ENCODE measurements at regions not wholly inside any gene's neighbourhood (a gene's known extent, or its start where the extent isn't known, plus 50 kb on each side); places are given as distances from the start of the nearest gene placed in this dataset.

DNA sequence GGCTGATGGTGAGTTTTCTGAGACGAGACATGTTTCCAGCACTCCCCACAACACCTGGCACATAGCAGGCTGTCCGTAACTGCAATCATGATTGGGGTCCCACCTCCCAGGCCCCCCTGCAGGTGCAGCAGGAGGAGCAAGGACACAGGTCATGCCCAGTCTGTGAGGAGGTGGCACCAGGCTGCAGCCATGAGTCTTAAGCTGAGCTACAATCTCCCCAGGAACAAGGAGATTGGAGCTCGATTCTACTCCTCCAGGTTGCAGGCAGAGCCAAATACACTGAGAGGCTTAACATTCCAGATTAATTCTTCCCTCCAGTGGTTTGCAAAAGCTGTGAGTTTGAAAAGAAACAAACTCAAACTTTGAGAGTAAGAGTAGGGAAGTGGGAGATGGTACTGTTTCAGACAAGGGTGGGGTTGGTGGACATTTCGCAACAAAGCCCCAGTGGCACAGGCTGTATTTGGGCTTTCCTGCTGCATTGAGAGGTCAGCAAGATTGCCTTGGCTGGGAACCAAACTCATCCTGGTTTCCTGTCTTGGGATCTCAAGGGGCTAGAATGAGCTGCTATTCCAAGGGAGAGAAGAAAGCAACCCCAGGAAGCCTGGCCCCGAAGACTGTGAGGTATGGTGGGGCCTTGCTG lies 64.8 kb upstream of the GALNT2 start:
- peaks cover 24% of the 10 kb centered on the region; the same call in 1 of the 2 replicates for H3K27me3 ChIP-seq (ENCODE audit: low read length)
- BruUV-seq (replicated peaks), result no TSS peak
- intact Hi-C loops (cut with micrococcal nuclease), result no loop called here
- no peaks in the 10 kb centered on the region for H3F3A ChIP-seq (ENCODE audit: low read length, unreplicated experiment)
- no peak overlapping the region for H3K4me2 ChIP-seq (ENCODE audit: low read length)
- no peak overlapping the region for H3K4me3 ChIP-seq (ENCODE audit: low read length)
- ChIA-PET CTCF (no interaction called here), POLR2A (ENCODE audit: unreplicated experiment) (interaction anchor here (0.6 kb wide), 1 partner anchor 101 kb away, joined by 3 read pairs; no protein-coding TSS in a partner anchor)
- no peaks in the 10 kb centered on the region for H3K36me3 ChIP-seq (ENCODE audit: low read depth, low read length)
- no peak overlapping the region for H3K9ac ChIP-seq (ENCODE audit: low read length)
- no peaks in the 10 kb centered on the region for H3K9me2 ChIP-seq (replicated peaks; ENCODE audit: low read length)
- H3K27ac ChIP-seq (ENCODE audit: low read length), result no peak overlapping the region
- H4K20me1 ChIP-seq (ENCODE audit: low read length), result no peaks in the 10 kb centered on the region
- H3K4me1 ChIP-seq (ENCODE audit: insufficient read depth, low read length), result no peaks in the 10 kb centered on the region
- H3K79me2 ChIP-seq (ENCODE audit: low read length), result no peaks in the 10 kb centered on the region
- TF ChIP-seq, protein P1, sequence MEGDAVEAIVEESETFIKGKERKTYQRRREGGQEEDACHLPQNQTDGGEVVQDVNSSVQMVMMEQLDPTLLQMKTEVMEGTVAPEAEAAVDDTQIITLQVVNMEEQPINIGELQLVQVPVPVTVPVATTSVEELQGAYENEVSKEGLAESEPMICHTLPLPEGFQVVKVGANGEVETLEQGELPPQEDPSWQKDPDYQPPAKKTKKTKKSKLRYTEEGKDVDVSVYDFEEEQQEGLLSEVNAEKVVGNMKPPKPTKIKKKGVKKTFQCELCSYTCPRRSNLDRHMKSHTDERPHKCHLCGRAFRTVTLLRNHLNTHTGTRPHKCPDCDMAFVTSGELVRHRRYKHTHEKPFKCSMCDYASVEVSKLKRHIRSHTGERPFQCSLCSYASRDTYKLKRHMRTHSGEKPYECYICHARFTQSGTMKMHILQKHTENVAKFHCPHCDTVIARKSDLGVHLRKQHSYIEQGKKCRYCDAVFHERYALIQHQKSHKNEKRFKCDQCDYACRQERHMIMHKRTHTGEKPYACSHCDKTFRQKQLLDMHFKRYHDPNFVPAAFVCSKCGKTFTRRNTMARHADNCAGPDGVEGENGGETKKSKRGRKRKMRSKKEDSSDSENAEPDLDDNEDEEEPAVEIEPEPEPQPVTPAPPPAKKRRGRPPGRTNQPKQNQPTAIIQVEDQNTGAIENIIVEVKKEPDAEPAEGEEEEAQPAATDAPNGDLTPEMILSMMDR (conservative IDR thresholded peaks at IDR 0.05; ENCODE audit: low read depth, low read length), result no peak
- no peak for TF ChIP-seq EZH2 (IDR thresholded peaks at IDR 0.05; ENCODE audit: low read length, unreplicated experiment)
- no peak for TF ChIP-seq EZH2phosphoT487 (IDR thresholded peaks at IDR 0.05; ENCODE audit: borderline replicate concordance, low read length)
- ATAC-seq (no peak), DNase-seq (no peak)
- H2AFZ ChIP-seq (ENCODE audit: low read length), result no peak overlapping the region
- no peaks in the 10 kb centered on the region for H3K9me3 ChIP-seq (ENCODE audit: low read length)

DNA sequence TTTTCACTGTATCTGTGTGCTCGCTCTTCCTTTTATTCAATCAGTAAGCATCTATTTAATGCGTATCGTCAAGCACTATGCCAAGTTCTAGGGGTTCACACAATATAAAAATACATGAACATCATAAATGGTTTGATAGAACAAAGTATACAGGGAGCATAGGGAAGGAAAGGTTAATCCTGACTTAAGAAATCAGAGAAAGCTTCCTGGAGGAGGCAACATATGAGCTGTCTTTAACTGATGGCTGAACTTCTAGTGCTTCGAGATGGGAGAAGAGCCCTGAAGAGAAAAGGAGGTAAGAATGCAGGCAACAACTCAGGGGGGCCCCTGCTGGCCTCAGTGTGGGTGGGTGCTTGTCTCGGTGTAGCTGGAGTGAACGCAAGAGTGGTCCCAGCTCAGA lies 63.6 kb upstream of the GALNT2 start:
- H3K9ac ChIP-seq (ENCODE audit: low read length), result no peak overlapping the region
- no peak overlapping the region for H3K4me2 ChIP-seq (ENCODE audit: low read length)
- H4K20me1 ChIP-seq (ENCODE audit: low read length), result no peaks in the 10 kb centered on the region
- ATAC-seq (no peak), DNase-seq (no peak)
- H3K79me2 ChIP-seq (ENCODE audit: low read length), result no peaks in the 10 kb centered on the region
- H3K9me3 ChIP-seq (ENCODE audit: low read length), result no peaks in the 10 kb centered on the region
- no peaks in the 10 kb centered on the region for H3F3A ChIP-seq (ENCODE audit: low read length, unreplicated experiment)
- CTCF ChIA-PET, result no interaction called here
- no peak overlapping the region for H3K4me3 ChIP-seq (ENCODE audit: low read length)
- H3K27ac ChIP-seq (ENCODE audit: low read length), result no peak overlapping the region
- intact Hi-C loops (cut with micrococcal nuclease), result no loop called here
- TF ChIP-seq EZH2 (IDR thresholded peaks at IDR 0.05; ENCODE audit: low read length, unreplicated experiment), result no peak
- TF ChIP-seq, protein P1 (conservative IDR thresholded peaks at IDR 0.05; ENCODE audit: low read depth, low read length), result no peak
- no peak for TF ChIP-seq EZH2phosphoT487 (IDR thresholded peaks at IDR 0.05; ENCODE audit: borderline replicate concordance, low read length)
- BruUV-seq (replicated peaks), result no TSS peak
- no peak overlapping the region for H2AFZ ChIP-seq (ENCODE audit: low read length)
- POLR2A ChIA-PET (ENCODE audit: unreplicated experiment), result no interaction called here
- no peaks in the 10 kb centered on the region for H3K9me2 ChIP-seq (replicated peaks; ENCODE audit: low read length)
- H3K36me3 ChIP-seq (ENCODE audit: low read depth, low read length), result no peaks in the 10 kb centered on the region
- H3K27me3 ChIP-seq (ENCODE audit: low read length), result peaks cover 30% of the 10 kb centered on the region; the same call in 1 of the 2 replicates
- no peaks in the 10 kb centered on the region for H3K4me1 ChIP-seq (ENCODE audit: insufficient read depth, low read length)

DNA sequence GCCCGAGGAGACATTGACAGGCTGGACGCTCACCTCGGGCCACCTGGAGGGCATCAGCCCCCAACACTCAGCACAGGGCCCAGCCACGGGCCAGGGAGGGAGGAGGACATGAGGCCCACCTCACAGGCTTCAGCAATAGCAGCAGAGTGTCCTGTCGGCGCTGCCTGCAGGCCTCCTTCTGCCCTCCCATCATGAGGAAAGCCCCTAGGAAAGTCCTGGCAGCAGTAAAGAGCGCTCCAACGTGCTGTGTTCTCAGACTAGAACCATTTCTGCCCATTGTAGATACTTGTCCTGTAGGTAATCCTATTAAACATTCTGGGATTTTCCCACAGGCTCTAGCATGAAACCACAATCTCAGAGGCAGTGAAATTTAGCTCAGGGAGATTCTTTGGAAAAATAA lies 62.0 kb upstream of the GALNT2 start:
- H4K20me1 ChIP-seq (ENCODE audit: low read length), result no peaks in the 10 kb centered on the region
- H3K9me2 ChIP-seq (replicated peaks; ENCODE audit: low read length), result no peaks in the 10 kb centered on the region
- TF ChIP-seq EZH2 (IDR thresholded peaks at IDR 0.05; ENCODE audit: low read length, unreplicated experiment) (no peak), EZH2phosphoT487 (IDR thresholded peaks at IDR 0.05; ENCODE audit: borderline replicate concordance, low read length) (no peak)
- ATAC-seq, result no peak
- no peaks in the 10 kb centered on the region for H3K79me2 ChIP-seq (ENCODE audit: low read length)
- no peaks in the 10 kb centered on the region for H3K9me3 ChIP-seq (ENCODE audit: low read length)
- intact Hi-C loops (cut with micrococcal nuclease), result no loop called here
- H3K27ac ChIP-seq (ENCODE audit: low read length), result no peak overlapping the region
- no peak overlapping the region for H3K4me2 ChIP-seq (ENCODE audit: low read length)
- peaks cover 33% of the 10 kb centered on the region; the same call in 1 of the 2 replicates for H3K27me3 ChIP-seq (ENCODE audit: low read length)
- H3K9ac ChIP-seq (ENCODE audit: low read length), result no peak overlapping the region
- H3K4me3 ChIP-seq (ENCODE audit: low read length), result no peak overlapping the region
- DNase-seq, result no peak
- no peaks in the 10 kb centered on the region for H3K36me3 ChIP-seq (ENCODE audit: low read depth, low read length)
- H2AFZ ChIP-seq (ENCODE audit: low read length), result no peak overlapping the region
- H3F3A ChIP-seq (ENCODE audit: low read length, unreplicated experiment), result no peaks in the 10 kb centered on the region
- CTCF ChIA-PET, result no interaction called here
- POLR2A ChIA-PET (ENCODE audit: unreplicated experiment), result no interaction called here
- BruUV-seq (replicated peaks), result no TSS peak
- no peaks in the 10 kb centered on the region for H3K4me1 ChIP-seq (ENCODE audit: insufficient read depth, low read length)
